ENCODE measurements at regions not wholly inside any gene's neighbourhood (a gene's known extent, or its start where the extent isn't known, plus 50 kb on each side); places are given as distances from the start of the nearest gene placed in this dataset.

DNA sequence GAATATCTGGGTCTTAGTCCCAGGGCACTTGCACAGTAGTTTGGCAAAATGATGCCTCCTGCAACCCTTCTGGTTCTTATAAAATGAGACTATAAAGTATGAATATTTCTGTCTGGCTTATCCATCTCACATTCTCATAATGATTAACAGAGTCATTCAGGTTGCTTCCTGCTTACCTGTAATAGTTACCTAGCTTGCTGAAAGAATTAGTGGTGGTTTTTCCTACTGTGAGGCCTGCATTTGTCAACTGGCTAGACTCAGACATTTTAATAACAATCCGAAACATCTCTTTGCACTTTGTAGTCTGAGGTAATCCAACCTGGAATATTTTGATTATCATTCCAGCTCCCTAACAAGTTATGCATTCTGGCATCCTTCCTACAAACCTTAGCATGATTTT is 75.6 kb upstream of the POU1F1 start:
- DNase-seq (ENCODE audit: low read depth) = no peak
- in situ Hi-C loops (cut with HindIII; ENCODE audit: low pct_unique_long_range_greater_than_20kb, low sequenced_read_pairs) = no loop called here

DNA sequence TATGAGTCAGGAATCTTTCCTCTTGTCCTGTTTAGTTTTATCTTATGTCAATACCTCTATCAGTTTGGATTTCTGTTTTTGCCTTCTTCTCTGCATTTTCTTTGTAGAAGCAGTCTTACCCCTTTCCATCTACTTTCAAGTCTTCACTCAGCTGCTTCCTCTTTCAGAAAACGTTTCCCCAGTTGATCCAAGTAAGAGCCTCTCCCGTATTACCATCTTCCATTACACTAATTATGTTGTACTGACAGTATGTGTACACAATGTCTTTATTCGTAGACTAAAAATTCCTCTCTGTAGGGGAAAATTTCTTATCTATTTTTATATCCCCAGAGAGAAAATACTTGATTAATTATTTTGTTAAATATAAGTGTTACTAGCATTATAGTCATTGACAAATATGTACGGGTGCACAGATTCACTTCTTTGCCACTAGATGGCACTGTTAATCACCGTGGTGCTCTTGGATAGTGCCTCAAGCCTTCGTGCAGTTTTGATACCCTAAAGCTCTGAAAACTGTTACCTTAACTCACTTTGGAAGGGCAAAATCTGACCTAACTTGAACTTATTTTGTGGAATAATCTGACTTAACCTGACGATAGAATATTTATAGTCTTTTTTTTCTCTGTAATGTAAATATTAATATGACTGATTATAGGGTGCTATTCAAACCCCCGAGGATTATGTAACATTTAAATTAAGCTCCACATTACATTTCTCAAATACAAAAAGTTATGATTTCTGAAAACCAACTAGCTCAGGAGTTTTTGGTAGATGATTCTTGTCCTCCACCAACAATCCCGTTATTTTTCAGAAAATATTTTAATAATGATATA is 74.2 kb upstream of the POU1F1 start:
- in situ Hi-C loops (cut with HindIII; ENCODE audit: low pct_unique_long_range_greater_than_20kb, low sequenced_read_pairs) = no loop called here
- DNase-seq (ENCODE audit: low read depth) = peak; percentile 14

DNA sequence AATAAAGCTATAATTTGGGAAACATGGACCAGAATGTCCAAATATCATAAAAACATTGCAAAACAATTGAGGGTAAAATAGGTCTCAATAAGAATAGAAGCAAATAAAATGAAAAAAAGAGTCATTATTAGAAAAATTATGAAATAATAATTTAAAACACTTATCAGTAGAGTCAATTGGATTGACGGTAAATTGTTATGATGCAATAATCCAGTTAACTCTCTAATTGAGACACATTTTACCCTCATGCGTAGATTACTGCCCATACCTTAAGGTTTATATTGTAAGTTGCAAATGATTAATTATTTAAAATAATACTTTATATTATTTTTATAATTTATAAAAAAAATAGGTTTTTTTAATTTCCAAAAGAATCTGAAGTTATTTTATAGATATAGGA is 73.4 kb upstream of the POU1F1 start:
- DNase-seq (ENCODE audit: low read depth) = no peak
- in situ Hi-C loops (cut with HindIII; ENCODE audit: low pct_unique_long_range_greater_than_20kb, low sequenced_read_pairs) = no loop called here

DNA sequence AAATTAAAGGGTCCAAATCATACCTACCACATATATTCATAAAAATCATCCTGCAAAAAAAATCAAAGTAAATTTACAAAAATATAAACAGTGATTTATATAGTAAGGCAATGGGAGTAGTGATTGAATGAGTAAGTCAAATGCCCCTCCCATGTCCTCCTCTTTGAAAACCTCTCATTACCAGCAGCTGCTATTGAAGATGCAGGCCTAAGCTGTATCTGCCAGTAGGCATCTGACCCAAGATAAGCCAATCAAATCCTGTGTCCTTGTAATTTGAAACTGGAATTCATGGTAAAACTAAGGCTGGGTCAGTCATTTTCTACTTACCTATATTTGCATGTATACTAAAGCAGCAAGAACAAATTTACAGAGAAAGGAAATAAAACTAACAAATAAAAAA is 60.4 kb upstream of the POU1F1 start:
- in situ Hi-C loops (cut with HindIII; ENCODE audit: low pct_unique_long_range_greater_than_20kb, low sequenced_read_pairs) = no loop called here
- DNase-seq (ENCODE audit: low read depth) = no peak

DNA sequence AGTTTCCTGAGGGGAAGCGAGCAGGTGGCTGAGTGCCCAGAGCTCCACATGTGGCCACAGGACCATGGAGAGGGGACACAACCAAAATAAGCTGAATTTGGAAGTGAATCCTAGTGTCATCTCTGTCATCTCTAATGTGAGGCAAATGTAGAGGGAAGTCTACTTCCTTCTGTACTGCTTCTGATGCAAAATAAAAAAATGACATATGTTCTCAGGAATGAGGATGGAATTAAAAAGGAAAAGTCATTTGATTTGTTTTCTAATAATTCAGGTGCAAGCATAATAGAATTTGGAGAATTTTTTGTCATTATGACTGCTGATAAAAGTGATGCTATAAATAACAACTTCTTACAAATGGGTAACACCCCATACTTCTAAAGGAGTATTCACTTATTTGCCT is 59.5 kb upstream of the POU1F1 start:
- in situ Hi-C loops (cut with HindIII; ENCODE audit: low pct_unique_long_range_greater_than_20kb, low sequenced_read_pairs) = no loop called here
- DNase-seq (ENCODE audit: low read depth) = no peak

DNA sequence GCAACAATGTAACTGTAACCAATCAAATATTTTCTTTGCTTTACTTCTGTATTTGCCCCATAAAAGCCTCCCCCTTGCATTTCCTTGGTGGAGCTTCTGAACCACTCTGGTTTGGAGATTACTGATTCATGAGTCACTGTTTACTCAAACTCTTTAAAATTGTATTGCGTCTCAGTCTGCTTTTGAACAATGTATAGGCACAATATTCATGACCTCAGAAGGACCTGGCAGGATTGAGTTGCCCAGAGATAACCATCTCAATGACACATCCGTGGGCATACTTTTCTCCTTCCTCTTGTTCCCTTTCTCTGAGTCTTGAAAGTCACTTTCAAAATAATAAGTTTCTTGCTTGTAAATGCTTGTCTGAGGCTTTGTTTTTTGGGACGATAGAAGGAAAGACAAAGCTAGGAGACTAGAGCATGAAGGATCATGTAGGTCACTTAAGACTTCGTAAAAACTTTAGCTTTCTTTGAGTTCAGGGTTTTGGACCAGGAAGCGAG is 57.1 kb upstream of the POU1F1 start:
- DNase-seq (ENCODE audit: low read depth) = peak; percentile 93
- in situ Hi-C loops (cut with HindIII; ENCODE audit: low pct_unique_long_range_greater_than_20kb, low sequenced_read_pairs) = no loop called here

DNA sequence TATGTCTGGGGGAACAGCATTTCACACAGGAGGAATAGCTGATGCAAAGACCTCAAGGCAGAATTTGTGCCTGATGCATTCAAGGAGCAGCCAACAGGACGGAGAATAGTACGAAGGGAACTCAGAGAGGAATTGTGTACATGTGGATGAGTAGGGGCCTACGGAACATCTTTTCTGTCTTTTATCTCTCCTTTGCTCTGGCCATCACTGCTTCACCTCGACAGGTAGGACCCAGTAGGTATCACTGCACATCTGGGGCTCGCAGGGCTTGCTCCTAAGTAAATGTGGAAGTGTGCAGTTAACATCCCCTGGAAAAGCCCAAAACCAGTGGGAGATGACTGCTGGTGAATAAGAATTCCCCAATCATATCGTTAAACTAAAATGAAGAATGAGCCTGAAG is 56.4 kb upstream of the POU1F1 start:
- no peak for DNase-seq (ENCODE audit: low read depth)
- in situ Hi-C loops (cut with HindIII; ENCODE audit: low pct_unique_long_range_greater_than_20kb, low sequenced_read_pairs) = no loop called here

DNA sequence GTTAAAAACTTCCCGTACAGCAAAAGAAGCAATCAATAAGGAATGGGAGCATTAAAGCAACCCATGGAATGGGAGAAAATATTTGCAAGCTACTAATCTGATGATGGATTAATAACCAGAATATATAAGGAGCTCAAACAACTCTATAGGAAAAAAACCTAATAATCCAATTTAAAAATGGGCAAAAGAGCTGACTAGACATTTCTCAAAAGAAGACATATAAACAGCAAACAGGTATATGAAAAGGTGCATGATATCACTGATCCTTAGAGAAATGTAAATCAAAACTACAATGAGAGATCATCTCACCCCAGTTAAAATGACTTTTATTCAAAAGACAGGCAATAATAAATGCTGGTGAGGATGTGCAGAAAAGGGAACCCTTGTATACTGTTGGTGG is 52.7 kb upstream of the POU1F1 start:
- in situ Hi-C loops (cut with HindIII; ENCODE audit: low pct_unique_long_range_greater_than_20kb, low sequenced_read_pairs) = no loop called here
- no peak for DNase-seq (ENCODE audit: low read depth)
